K562 (cell line): ENCODE measurements at regions not wholly inside any gene's neighbourhood (a gene's known extent, or its start where the extent isn't known, plus 50 kb on each side); places are given as distances from the start of the nearest gene placed in this dataset.

Experiments used
- ATAC-seq: fragments of 200-7000 bp; cut with Tn5 transposase; 3 replicates; pipeline ENCODE4 v1.9.1; 2020; ENCODE audit warnings: moderate library complexity
- BruUV-seq: library from RNA; stranded (reverse); fragments of 400-500 nt; replicated peaks from 2 replicates; lab custom pipeline; 2021; lab: Mats Ljungman, UMichigan
- CTCF ChIA-PET: fragments of 300-600 bp; formaldehyde crosslinking; extraction: SDS; loops from one replicate; lab custom pipeline; 2021; ENCODE audit warnings: low intra/inter-chr PET ratio; lab: Yijun Ruan, JAX
- POLR2A ChIA-PET: fragments of 300-600, 350-650 bp; sonication (Branson Sonifier 250); formaldehyde crosslinking; extraction: SDS; loops from one replicate; lab custom pipeline; 2021; ENCODE audit warnings: antibody characterized with exemption, inconsistent platforms; lab: Yijun Ruan, JAX
- DNase-seq, 4 experiments: peaks; one replicate each; pipeline versions ENCODE4 v3.0.0 to v3.0.0-alpha.2; 2011 to 2018; ENCODE audit warnings: low spot score in 3 of 4, mixed read lengths in 3 of 4; ENCODE audit errors: extremely low read depth in 1 of 4
- FAIRE-seq: peaks from 2 replicates; lab custom pipeline; 2011; peaks lifted over from hg19 to GRCh38; lab: Jason Lieb, UNC
- H2AFZ ChIP-seq: 2 replicates; pipeline ENCODE4 v1.6.0; 2011; ENCODE audit warnings: low read depth, low read length, control low read depth, inconsistent platforms
- H3K27ac ChIP-seq: fragments of 200-600 bp; 3 replicates; pipeline ENCODE4 v1.8.0; 2011; ENCODE audit warnings: low read depth, mild to moderate bottlenecking, control low read depth, inconsistent platforms, low read length, moderate library complexity, mixed read lengths; ENCODE audit errors: extremely low read depth
- H3K27me3 ChIP-seq, 2 experiments: fragments of 300-600 bp in 1 of 2; 2 replicates in 1 of 2; 3 replicates in 1 of 2; pipeline versions ENCODE4 v1.6.0 to v1.8.0; 2011; ENCODE audit warnings: inconsistent platforms in 2 of 2, low read length in 2 of 2, mild to moderate bottlenecking in 1 of 2, mixed read lengths in 1 of 2, moderate library complexity in 1 of 2; ENCODE audit not compliant: control insufficient read depth in 2 of 2, insufficient read depth in 2 of 2
- H3K36me3 ChIP-seq: fragments of 300-600 bp; 3 replicates; pipeline ENCODE4 v1.8.0; 2011; ENCODE audit warnings: mild to moderate bottlenecking, low read length, inconsistent platforms; ENCODE audit not compliant: control insufficient read depth, insufficient read depth
- H3K4me1 ChIP-seq, 2 experiments: fragments of 200-600 bp in 1 of 2; replicated peaks in 1 of 2; 2 replicates in 1 of 2; 3 replicates in 1 of 2; pipeline versions ENCODE4 v1.5.1 to v1.8.0; 2011; ENCODE audit warnings: inconsistent platforms in 2 of 2, low read length in 2 of 2, mild to moderate bottlenecking in 1 of 2, mixed read lengths in 1 of 2, moderate library complexity in 1 of 2; ENCODE audit not compliant: control insufficient read depth in 2 of 2, insufficient read depth in 2 of 2
- H3K4me2 ChIP-seq: 2 replicates; pipeline ENCODE4 v1.6.1; 2011; ENCODE audit warnings: low read length, control low read depth, inconsistent platforms, mixed read lengths; ENCODE audit not compliant: insufficient read depth
- H3K4me3 ChIP-seq: fragments of 200-600 bp; sonication (generic), shearing (Covaris generic); 2 replicates; pipeline ENCODE4 v1.5.1; 2016; ENCODE audit warnings: control low read depth, inconsistent platforms
- H3K79me2 ChIP-seq: fragments of 200-600 bp; 3 replicates; pipeline ENCODE4 v1.8.0; 2011; ENCODE audit warnings: low read length, inconsistent platforms; ENCODE audit not compliant: control insufficient read depth, insufficient read depth
- H3K9ac ChIP-seq, 2 experiments: 2 replicates each; pipeline versions ENCODE4 v1.6.0 to v1.6.1; 2011; ENCODE audit warnings: low read depth in 2 of 2, low read length in 2 of 2, control low read depth in 1 of 2, inconsistent platforms in 1 of 2, mild to moderate bottlenecking in 1 of 2, mixed read lengths in 1 of 2; ENCODE audit not compliant: insufficient read depth in 1 of 2
- H3K9me1 ChIP-seq: one replicate; pipeline ENCODE4 v1.6.0; 2011; ENCODE audit warnings: inconsistent platforms, mild to moderate bottlenecking, low read length, moderate library complexity; ENCODE audit not compliant: control insufficient read depth, insufficient read depth
- H3K9me3 ChIP-seq: replicated peaks from 2 replicates; pipeline ENCODE4 v1.5.1; 2011; ENCODE audit warnings: low read depth, low read length, inconsistent platforms; ENCODE audit not compliant: control insufficient read depth, insufficient read depth
- H4K20me1 ChIP-seq: replicated peaks from 2 replicates; pipeline ENCODE4 v1.6.1; 2011; ENCODE audit warnings: low read length, inconsistent platforms, mixed read lengths; ENCODE audit not compliant: control insufficient read depth, insufficient read depth
- CLOCK ChIP-seq: fragments of 250-450 bp; sonication (Bioruptor Pico); IDR thresholded peaks from 2 replicates; pipeline ENCODE4 v1.4.0; 2020; ENCODE audit warnings: mild to moderate bottlenecking, moderate library complexity, borderline replicate concordance
- ELF1 ChIP-seq: fragments of 200-800 bp; sonication (Bioruptor generic); IDR thresholded peaks from 2 replicates; pipeline ENCODE4 v1.6.1; 2016; ENCODE audit warnings: missing genetic modification characterization, missing compliant biosample characterization
- FOS ChIP-seq: IDR thresholded peaks from 3 replicates; pipeline ENCODE4 v1.6.1; 2011; ENCODE audit not compliant: insufficient read length; ENCODE audit errors: extremely low read depth
- LARP7 ChIP-seq: fragments of 450-650 bp; IDR thresholded peaks from 2 replicates; pipeline ENCODE4 v1.6.1; 2016
- MCM7 ChIP-seq, 2 experiments: fragments of 450-650 bp; IDR thresholded peaks; 2 replicates each; pipeline ENCODE4 v1.6.1; 2016 to 2018
- NONO ChIP-seq, 2 experiments: fragments of 200-400 bp in 1 of 2; fragments of 450-650 bp in 1 of 2; formaldehyde crosslinking in 1 of 2; IDR thresholded peaks; 2 replicates each; pipeline ENCODE4 v1.6.1; 2017; ENCODE audit warnings: low read depth in 2 of 2, mild to moderate bottlenecking in 2 of 2, moderate library complexity in 2 of 2, low read length in 1 of 2
- SNRNP70 ChIP-seq: fragments of 200-400 bp; formaldehyde crosslinking; optimal IDR thresholded peaks from 2 replicates; pipeline ENCODE3; 2017; ENCODE audit warnings: low read depth, low read length
- SP1 ChIP-seq: sonication (generic); formaldehyde crosslinking; IDR thresholded peaks from 2 replicates; pipeline ENCODE4 v1.8.1; 2022; ENCODE audit warnings: mild to moderate bottlenecking, missing genetic modification reagents
- THAP12 ChIP-seq: fragments of 250-450 bp; sonication (Bioruptor Pico); IDR thresholded peaks from 2 replicates; pipeline ENCODE4 v1.9.0; 2021; ENCODE audit warnings: mild to moderate bottlenecking, inconsistent platforms
- WHSC1 ChIP-seq: IDR thresholded peaks from one replicate; pipeline ENCODE4 v1.6.1; 2012; ENCODE audit warnings: low read length, control low read depth, inconsistent platforms
- ZNF311 ChIP-seq: fragments of 250-450 bp; sonication (Bioruptor Pico); IDR thresholded peaks from 2 replicates; pipeline ENCODE4 v1.4.0; 2020; ENCODE audit warnings: mild to moderate bottlenecking, moderate library complexity
- ZNF551 ChIP-seq: fragments of 250-450 bp; sonication (Bioruptor Pico); IDR thresholded peaks from 2 replicates; pipeline ENCODE4 v1.5.0; 2021; ENCODE audit warnings: mild to moderate bottlenecking, moderate library complexity
- ZNF668 ChIP-seq: fragments of 250-450 bp; sonication (Bioruptor Pico); IDR thresholded peaks from 2 replicates; pipeline ENCODE4 v1.8.0; 2022; ENCODE audit warnings: mild to moderate bottlenecking, inconsistent platforms
- WGBS: fragments of 100-300 bp; shearing (Covaris generic); methylation state at CpG from one replicate; pipeline ENCODE4 v1.1.6; 2016; ENCODE audit warnings: low coverage, mixed read lengths; ENCODE audit not compliant: insufficient coverage; ENCODE audit errors: missing lambda C conversion rate; 5-methylcytosine and 5-hydroxymethylcytosine counted together
- in situ Hi-C: fragments of 300-500 bp; cut with MboI; formaldehyde crosslinking; loops from 4 replicates; pipeline ENCODE4 v1.15.0; 2018; ENCODE audit warnings: inconsistent platforms, mixed read lengths
- intact Hi-C: fragments of 100-400 bp; cut with micrococcal nuclease; formaldehyde crosslinking; loops from 2 replicates; pipeline ENCODE4 v1.14.2; 2022

- FAIRE-seq (no peak), ATAC-seq (no peak)
- WGBS: 0% methylated on average over 2 of the region's 2 CpGs
Measured at GRCh38 chr2:104118889-104119288, 735.0 kb upstream of the POU3F3 start.

More at GRCh38 chr2:104118889-104119288, 735.0 kb upstream of the POU3F3 start:
- Histone ChIP-seq H3K4me1 (no peaks in the 10 kb centered on the region), H3K36me3 (no peaks in the 10 kb centered on the region), H3K9me3 (no peaks in the 10 kb centered on the region), H3K79me2 (no peaks in the 10 kb centered on the region), H4K20me1 (no peaks in the 10 kb centered on the region), H3K9me1 (no peaks in the 10 kb centered on the region), H2AFZ (no peak overlapping the region), H3K9ac (no peak overlapping the region)
- CTCF ChIA-PET: no interaction called here
- DNase-seq: no peak
- in situ Hi-C loops: no loop called here
- no peak for TF ChIP-seq MCM7 (IDR thresholded peaks at IDR 0.05)
- no peak for TF ChIP-seq WHSC1
- no peak for TF ChIP-seq ZNF311 (CRISPR knock-in tag)
- no peak for TF ChIP-seq SP1 (CRISPR knock-in tag)
- TF ChIP-seq NONO (IDR thresholded peaks at IDR 0.05; ENCODE audit: low read depth in 2 of 2, low read length in 1 of 2): no peak
- no peak for TF ChIP-seq ELF1 (tag)
- TF ChIP-seq LARP7: no peak
- TF ChIP-seq ZNF668 (CRISPR knock-in tag): no peak
- TF ChIP-seq THAP12: no peak
- no peak for TF ChIP-seq CLOCK
- TF ChIP-seq SNRNP70: no peak
- no peak for TF ChIP-seq FOS
- no peak for TF ChIP-seq ZNF551 (CRISPR knock-in tag)
- TF ChIP-seq, all 486 proteins: peak for 0
- no TSS peak for BruUV-seq
- Histone ChIP-seq H3K4me2 (no peak overlapping the region), H3K4me3 (no peak overlapping the region), H3K27me3 (no peaks in the 10 kb centered on the region), H3K27ac (no peak overlapping the region)
- POLR2A ChIA-PET: no interaction called here
- intact Hi-C loops: no loop called here
